A673 (cell line): ENCODE measurements at regions not wholly inside any gene's neighbourhood (a gene's known extent, or its start where the extent isn't known, plus 50 kb on each side); places are given as distances from the start of the nearest gene placed in this dataset.

Experiments used
- EZH2 ChIP-seq: fragments of 200-600 bp; sonication (generic); IDR thresholded peaks from 2 replicates; pipeline ENCODE4 v1.6.1; 2017; ENCODE audit warnings: borderline replicate concordance, low read depth, mild to moderate bottlenecking, mixed read lengths, antibody characterized with exemption, low read length; ENCODE audit not compliant: poor library complexity, severe bottlenecking
- TF ChIP-seq, protein P1 (sequence below): fragments of 300-800, 200-600 bp; sonication (generic); conservative IDR thresholded peaks from 2 replicates; pipeline ENCODE4 v1.5.1; 2017; ENCODE audit warnings: low read depth, mild to moderate bottlenecking, antibody characterized with exemption, low read length, moderate library complexity, mixed read lengths

DNA sequence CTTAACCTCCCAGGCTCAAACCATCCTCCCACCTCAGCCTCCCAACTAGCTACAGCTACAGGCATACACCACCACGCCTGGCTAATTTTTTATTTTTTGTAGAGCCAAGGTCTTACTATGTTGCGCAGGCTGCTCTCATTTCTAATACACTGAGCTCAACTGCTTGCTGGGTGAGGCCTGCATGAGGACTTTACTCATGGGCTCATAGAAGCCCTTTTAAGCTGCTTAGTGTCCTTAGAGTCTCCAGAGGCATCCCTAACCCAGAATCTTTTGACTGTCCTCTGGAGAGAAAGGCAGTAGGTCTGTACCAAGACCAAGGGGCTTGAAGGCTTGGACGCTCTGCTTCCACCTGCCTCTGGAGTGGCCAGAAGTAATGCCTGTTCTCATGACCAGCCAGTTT, 141.6 kb downstream of the TM9SF2 start:
- TF ChIP-seq, protein P1, sequence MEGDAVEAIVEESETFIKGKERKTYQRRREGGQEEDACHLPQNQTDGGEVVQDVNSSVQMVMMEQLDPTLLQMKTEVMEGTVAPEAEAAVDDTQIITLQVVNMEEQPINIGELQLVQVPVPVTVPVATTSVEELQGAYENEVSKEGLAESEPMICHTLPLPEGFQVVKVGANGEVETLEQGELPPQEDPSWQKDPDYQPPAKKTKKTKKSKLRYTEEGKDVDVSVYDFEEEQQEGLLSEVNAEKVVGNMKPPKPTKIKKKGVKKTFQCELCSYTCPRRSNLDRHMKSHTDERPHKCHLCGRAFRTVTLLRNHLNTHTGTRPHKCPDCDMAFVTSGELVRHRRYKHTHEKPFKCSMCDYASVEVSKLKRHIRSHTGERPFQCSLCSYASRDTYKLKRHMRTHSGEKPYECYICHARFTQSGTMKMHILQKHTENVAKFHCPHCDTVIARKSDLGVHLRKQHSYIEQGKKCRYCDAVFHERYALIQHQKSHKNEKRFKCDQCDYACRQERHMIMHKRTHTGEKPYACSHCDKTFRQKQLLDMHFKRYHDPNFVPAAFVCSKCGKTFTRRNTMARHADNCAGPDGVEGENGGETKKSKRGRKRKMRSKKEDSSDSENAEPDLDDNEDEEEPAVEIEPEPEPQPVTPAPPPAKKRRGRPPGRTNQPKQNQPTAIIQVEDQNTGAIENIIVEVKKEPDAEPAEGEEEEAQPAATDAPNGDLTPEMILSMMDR = no peak
- no peak for TF ChIP-seq EZH2
